ENCODE measurements at regions not wholly inside any gene's neighbourhood (a gene's known extent, or its start where the extent isn't known, plus 50 kb on each side); places are given as distances from the start of the nearest gene placed in this dataset.

GRCh38 chr11:109075976-109076375 is 346.0 kb upstream of the C11orf87 start:
- TF ChIP-seq CTCF (IDR thresholded peaks at IDR 0.05) (no peak), POLR2A (IDR thresholded peaks at IDR 0.05) (no peak), POLR2AphosphoS5 (IDR thresholded peaks at IDR 0.05) (no peak), EP300 (IDR thresholded peaks at IDR 0.05) (no peak)

Measured in upper lobe of left lung (tissue), 4 donors.